NB4 (cell line): ENCODE measurements at regions not wholly inside any gene's neighbourhood (a gene's known extent, or its start where the extent isn't known, plus 50 kb on each side); places are given as distances from the start of the nearest gene placed in this dataset.

Experiments used
- MYC ChIP-seq: IDR thresholded peaks from 2 replicates; pipeline ENCODE4 v1.6.1; 2011; ENCODE audit warnings: low read depth, low read length
- POLR2A ChIP-seq: IDR thresholded peaks from 2 replicates; pipeline ENCODE4 v1.6.1; 2011; ENCODE audit warnings: mild to moderate bottlenecking; ENCODE audit not compliant: insufficient read length; ENCODE audit errors: extremely low read depth
- TF ChIP-seq, protein P1 (sequence below): IDR thresholded peaks from one replicate; pipeline ENCODE4 v1.5.1; 2012; ENCODE audit warnings: low read depth, low read length
- TF ChIP-seq, protein P2 (sequence below): IDR thresholded peaks from 2 replicates; pipeline ENCODE4 v1.6.1; 2011; ENCODE audit warnings: low read depth, low read length

DNA sequence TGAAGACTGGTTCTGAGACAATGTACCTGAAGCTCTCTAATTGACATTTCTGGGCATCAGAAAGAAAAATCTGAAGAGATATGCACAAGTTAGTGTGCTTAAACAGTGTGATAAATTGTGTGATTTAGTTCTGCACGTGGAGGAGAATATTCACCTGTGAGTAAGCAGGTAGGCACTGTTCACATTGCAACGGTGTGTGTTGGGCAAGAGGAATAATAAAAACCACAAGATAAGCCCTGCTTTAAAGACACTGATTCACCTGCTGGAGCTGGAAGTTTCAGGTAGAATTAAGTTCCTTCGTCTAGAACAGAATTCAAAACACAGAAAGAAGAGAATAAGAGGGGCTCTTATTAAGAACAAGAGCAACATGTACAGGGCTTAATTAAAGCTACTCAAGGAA is 864.3 kb upstream of the SOX11 start:
- TF ChIP-seq, protein P1, sequence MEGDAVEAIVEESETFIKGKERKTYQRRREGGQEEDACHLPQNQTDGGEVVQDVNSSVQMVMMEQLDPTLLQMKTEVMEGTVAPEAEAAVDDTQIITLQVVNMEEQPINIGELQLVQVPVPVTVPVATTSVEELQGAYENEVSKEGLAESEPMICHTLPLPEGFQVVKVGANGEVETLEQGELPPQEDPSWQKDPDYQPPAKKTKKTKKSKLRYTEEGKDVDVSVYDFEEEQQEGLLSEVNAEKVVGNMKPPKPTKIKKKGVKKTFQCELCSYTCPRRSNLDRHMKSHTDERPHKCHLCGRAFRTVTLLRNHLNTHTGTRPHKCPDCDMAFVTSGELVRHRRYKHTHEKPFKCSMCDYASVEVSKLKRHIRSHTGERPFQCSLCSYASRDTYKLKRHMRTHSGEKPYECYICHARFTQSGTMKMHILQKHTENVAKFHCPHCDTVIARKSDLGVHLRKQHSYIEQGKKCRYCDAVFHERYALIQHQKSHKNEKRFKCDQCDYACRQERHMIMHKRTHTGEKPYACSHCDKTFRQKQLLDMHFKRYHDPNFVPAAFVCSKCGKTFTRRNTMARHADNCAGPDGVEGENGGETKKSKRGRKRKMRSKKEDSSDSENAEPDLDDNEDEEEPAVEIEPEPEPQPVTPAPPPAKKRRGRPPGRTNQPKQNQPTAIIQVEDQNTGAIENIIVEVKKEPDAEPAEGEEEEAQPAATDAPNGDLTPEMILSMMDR: no peak
- TF ChIP-seq POLR2A (no peak), MYC (no peak)
- TF ChIP-seq, protein P2, sequence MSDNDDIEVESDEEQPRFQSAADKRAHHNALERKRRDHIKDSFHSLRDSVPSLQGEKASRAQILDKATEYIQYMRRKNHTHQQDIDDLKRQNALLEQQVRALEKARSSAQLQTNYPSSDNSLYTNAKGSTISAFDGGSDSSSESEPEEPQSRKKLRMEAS: no peak
